ENCODE measurements at regions not wholly inside any gene's neighbourhood (a gene's known extent, or its start where the extent isn't known, plus 50 kb on each side); places are given as distances from the start of the nearest gene placed in this dataset.

DNA sequence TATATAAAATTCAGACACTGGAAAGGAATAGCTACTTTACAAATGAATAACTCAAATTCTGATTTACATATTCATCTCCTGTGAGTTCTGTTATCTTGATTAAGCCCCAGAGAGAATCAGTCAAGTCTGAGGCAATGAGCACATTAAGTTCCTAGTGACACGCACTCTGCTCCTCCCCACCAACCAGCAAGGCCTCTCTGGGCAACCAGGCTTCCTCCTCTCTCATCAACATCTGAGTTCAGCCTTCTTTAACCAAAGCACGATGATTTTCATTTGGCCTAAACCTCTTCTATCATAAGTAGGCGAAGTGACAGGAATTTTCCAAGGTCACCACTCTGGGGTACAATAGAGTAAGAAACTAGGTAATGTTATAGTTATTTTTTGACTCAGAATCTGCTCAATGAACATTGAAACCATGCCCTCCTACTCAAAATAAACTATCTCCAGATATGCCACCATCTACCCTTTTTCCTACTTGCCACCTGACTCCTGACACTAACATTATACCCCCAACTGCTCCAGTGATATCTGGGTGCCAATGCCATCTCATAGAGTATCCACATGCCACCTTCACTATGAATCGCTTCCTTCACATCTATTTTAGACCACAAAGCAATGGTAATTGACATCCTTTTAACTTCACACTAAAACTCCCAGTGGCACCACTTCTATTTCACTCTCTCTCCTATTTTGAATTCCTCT, 114.8 kb downstream of the FAM76B start:
- TF ChIP-seq, protein P1, sequence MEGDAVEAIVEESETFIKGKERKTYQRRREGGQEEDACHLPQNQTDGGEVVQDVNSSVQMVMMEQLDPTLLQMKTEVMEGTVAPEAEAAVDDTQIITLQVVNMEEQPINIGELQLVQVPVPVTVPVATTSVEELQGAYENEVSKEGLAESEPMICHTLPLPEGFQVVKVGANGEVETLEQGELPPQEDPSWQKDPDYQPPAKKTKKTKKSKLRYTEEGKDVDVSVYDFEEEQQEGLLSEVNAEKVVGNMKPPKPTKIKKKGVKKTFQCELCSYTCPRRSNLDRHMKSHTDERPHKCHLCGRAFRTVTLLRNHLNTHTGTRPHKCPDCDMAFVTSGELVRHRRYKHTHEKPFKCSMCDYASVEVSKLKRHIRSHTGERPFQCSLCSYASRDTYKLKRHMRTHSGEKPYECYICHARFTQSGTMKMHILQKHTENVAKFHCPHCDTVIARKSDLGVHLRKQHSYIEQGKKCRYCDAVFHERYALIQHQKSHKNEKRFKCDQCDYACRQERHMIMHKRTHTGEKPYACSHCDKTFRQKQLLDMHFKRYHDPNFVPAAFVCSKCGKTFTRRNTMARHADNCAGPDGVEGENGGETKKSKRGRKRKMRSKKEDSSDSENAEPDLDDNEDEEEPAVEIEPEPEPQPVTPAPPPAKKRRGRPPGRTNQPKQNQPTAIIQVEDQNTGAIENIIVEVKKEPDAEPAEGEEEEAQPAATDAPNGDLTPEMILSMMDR (IDR thresholded peaks at IDR 0.05), result no peak
- TF ChIP-seq EZH2 (IDR thresholded peaks at IDR 0.05) (no peak), EZH2phosphoT487 (IDR thresholded peaks at IDR 0.05) (no peak)
